HG03139 (cell line): ENCODE measurements at regions not wholly inside any gene's neighbourhood (a gene's known extent, or its start where the extent isn't known, plus 50 kb on each side); places are given as distances from the start of the nearest gene placed in this dataset.
"Not testable (repeated sequence)": the region's sequence is repeated elsewhere in the genome, so short reads cannot be mapped to it uniquely, and the experiment has no call there.

Experiments used
- ATAC-seq: cut with Tn5 transposase; IDR thresholded peaks from one replicate; pipeline ENCODE4 v1.9.1; 2021; ENCODE audit not compliant: unreplicated experiment

DNA sequence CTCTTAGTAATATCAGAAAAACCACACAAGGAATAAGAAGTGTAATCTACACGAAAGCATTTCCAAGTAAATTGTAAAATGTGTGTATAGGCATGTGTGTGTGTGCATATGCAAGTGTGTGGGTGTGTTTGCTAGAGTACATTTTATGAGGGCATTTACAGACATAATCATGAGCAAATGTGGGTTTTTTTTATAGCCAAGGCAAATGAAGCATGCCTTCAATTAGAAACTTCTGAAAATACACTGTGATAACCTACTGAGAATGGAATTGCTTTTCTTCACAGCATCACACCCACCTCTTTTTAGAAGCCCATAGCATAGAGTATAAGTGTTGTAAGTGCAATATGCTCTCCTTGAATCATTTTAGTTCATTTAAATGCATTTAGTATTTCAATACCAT lies 1721.1 kb downstream of the GRIK2 start:
- no peak for ATAC-seq

DNA sequence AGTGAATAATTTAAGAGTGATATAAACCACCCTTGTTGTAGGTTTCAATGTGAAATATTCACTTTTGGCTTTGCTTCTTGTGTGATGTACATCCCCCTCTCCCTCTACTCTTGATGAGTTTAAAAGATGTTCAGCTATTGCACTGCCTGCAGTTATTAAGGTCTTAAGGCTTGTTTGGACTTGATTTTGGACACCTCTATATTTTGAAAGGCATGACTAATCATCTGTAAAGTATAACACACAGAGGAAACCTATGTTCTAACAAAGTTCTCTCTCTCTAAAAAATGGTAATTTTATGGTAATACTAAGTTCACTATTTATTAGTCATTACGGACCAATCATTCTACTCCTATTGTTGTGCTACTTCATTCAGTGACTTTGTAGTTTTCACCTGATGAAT lies 1719.9 kb downstream of the GRIK2 start:
- ATAC-seq: no peak

GRCh38 chr6:103107985-103108384 lies 1714.5 kb downstream of the GRIK2 start:
- ATAC-seq: no peak

DNA sequence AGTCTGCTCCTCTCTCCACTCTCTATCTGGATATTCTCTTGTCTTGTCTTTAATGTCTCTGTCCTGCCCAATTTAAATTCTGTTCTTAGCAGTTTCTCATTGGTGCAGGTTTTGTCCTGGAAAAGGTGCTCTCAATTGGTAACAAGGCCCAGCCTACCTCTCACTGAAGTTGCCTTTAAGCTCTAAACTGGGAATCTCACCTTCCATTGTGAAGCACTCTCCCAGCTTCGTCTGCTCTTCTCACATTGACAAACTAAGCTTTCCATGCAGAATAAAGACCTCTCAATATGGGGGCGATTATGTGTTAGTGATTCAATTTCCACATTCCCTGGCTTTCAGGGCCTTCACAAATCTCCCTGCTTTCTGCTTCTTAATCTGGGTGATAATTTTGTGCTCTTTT lies 1712.2 kb downstream of the GRIK2 start:
- no peak for ATAC-seq

DNA sequence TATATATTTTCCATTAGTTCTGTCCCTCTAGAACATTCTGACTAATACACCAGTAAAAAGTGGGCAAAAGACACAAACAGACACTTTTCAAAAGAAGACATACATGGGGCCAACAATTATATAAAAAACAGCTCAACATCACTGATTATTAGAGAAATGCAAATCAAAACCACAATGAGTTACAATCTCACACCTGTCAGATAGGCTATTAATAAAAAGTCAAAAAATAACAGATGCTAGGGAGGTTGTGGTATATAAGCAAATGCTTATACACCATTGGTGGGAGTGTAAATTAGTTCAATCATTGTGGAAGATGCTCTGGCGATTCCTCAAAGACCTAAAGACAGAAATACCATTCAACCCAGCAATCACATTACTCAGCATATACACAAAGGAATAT lies 1707.8 kb downstream of the GRIK2 start:
- ATAC-seq: no peak

DNA sequence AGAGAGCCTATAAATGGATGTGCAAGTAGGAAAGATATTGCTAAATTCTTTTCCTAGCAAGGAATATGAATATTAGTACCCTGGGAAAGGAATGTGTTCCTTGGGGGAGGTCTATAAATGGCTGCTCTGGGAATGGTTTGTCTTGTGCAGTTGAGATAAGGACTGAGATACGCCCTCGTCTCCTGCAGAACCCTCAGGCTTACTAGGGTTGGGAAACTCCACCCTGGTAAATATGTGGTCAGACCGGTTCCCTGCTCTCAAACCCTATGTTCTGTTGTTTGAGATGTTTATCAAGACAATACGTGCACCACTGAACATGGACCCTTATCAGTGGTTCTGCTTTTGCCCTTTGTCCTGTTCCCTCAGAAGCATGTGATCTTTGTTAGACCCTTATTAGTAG lies 1698.9 kb downstream of the GRIK2 start:
- ATAC-seq: not testable (repeated sequence)

GRCh38 chr6:103085801-103086200 lies 1692.3 kb downstream of the GRIK2 start:
- no peak for ATAC-seq

DNA sequence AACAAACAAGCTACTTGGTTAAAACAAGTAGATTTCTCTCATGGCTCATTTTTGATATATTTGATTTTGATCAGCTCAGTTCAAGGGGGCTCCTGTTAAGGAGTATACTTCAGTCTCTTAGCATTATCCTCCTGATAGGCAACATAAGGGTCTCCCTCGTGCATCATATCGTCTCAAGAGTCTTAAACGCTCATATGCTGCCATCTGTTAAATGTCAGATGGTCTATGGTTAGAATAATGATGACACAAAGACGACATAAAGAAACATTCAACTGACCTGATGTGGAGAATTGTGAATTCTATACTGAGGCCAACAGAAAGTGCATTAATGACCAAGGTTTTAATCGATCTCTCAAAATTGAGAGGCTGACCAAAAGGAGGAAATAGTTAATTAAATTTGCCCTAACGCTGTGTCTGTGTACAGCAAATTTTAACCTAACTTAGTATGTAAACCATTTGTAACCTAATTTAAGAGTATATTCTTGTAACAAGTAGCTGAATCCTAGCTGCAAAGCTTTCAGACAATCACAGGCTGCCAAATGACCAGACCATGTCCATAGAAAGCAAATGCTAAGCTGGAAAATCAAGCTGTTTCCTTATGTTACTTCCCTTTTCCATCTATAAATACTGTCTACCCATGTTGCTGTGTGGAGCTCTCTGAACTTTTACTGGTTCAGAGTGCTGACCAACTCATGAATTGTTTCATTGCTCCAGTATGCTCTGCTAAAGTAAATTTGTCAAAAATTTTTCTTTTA lies 1688.5 kb downstream of the GRIK2 start:
- ATAC-seq: no peak

- no peak for ATAC-seq
Measured at GRCh38 chr6:103081126-103081525, 1687.6 kb downstream of the GRIK2 start.

GRCh38 chr6:103080497-103080896 lies 1687.0 kb downstream of the GRIK2 start:
- ATAC-seq: no peak

GRCh38 chr6:103079867-103080266 lies 1686.4 kb downstream of the GRIK2 start:
- ATAC-seq: no peak

DNA sequence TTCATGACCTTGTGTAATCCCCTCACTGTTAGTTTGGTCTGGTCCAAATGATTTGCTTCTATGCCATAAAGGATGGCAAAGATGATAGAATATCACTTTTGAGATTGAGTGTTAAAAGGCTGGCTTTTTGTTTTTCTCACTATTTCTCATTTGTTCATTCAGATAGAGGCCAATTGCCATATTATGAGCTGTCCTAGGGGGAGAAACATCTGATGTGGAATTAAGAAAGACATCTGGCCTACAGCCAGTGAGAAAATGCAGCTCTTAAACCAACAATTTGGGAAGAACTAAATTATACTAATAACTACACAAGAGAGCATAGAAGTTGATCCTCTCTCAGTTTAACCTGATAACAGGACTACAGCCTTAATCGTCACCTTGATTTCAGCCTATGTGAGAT lies 1668.6 kb downstream of the GRIK2 start:
- no peak for ATAC-seq

GRCh38 chr6:103047567-103047966 lies 1654.1 kb downstream of the GRIK2 start:
- ATAC-seq: no peak

- no peak for ATAC-seq
Measured at GRCh38 chr6:103042336-103042735, 1648.8 kb downstream of the GRIK2 start.

GRCh38 chr6:103036846-103037245 lies 1643.3 kb downstream of the GRIK2 start:
- ATAC-seq: no peak

DNA sequence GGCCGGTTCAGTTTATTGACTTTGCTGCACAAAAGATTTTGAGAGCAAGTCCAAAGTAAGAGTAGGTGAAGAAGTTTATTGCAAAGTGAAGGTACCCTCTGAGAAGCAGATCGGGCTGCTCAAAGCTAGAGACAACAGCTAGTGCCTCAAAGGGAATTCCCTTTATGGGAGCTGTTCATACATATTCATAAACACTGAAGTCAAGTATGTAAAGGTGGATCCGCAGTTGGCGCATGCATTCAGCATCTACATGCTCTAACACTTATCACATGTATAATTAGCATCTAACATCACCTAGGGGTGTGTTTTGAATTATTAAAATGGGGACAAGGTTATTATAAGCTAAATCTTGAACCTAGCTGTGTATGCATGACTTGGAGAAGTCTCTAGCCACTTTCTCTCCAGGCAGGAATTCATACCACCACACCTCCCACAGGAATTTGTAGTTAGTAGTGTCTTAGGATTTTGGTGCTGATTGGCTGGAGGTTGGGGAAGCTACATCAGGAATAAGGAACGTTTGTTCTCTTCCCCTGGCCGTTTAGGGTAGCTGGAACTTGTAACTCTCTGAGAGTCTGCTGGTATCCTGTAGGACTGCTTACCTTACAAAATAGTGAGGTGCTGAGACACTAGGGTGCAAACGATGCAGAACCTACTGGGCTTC lies 1633.9 kb downstream of the GRIK2 start:
- no peak for ATAC-seq

DNA sequence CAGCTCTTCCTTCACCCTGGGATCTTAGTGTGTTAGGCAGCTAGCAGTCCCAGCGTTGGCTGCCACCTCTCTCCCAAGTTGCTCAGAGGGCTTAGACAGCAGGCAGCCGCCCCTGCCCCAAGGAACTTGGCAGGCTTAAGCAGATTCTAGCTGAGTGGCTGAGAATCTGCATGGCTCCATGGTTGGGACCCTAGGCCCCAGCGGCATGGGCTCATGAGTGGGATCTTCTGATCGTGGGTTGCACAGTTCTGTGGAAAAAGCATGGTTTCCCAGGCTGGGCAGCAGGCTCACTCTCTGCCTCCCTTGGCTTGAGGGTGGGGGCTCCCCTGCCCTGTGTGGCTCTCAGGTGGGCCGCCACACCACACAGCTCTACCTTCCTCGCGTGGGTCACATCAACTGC lies 1624.9 kb downstream of the GRIK2 start:
- ATAC-seq: no peak

DNA sequence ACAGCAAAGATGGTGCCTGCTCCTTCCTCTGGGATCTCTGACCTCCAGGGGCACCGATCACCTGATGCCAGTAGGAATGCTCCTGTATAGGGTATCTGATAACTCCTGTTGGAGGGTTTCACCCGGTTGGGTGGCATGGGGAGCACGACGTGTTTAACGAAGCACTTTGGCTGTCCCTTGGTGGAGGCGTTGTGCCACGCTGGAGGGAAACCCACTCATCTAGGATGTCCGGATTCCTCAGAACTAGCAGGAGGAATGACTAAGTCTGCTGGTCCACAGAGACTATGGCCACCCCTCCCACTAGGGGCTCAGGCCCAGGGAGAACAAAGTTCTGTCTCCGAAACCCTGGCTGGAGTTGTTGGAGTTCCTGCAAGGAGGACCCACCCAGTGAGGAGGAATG lies 1624.4 kb downstream of the GRIK2 start:
- ATAC-seq: no peak

GRCh38 chr6:103011605-103012004 lies 1618.1 kb downstream of the GRIK2 start:
- ATAC-seq: no peak

DNA sequence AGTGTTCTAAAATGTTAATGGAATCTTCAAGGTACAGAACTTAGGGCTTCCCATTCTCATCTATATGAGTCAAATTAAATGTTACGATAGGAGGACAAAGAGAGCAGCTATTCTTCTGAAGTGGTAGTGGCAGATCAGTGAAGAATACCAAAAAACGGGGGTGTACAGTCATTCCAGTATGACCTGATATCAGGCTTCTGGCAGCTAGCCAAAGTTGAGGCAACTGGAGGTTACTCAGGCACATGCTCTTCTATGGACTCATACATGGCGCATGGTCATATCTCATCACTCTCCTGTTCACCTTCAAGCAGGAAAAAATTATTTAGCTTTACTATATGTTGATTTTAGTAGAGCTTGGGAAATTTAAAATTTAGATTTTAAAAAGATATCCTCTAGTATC lies 1608.8 kb downstream of the GRIK2 start:
- no peak for ATAC-seq

DNA sequence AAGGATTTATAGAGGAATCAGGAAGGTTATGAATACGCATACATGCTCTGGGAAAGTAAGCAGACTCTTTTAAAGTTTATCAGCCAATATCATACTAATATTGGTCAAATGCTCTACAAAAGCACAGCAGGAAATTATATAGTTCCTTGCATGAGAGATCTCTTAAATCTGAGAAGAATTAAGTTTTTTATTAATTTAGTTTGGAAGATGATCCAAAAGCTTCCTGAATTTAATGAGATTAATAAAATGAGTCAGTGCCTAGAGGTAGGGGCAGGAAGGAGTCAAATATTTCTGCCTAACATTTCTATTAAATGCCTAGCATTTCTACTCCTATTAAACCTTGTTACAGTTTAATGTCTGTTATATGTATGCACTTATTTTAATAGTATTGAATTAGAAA lies 1608.2 kb downstream of the GRIK2 start:
- no peak for ATAC-seq

DNA sequence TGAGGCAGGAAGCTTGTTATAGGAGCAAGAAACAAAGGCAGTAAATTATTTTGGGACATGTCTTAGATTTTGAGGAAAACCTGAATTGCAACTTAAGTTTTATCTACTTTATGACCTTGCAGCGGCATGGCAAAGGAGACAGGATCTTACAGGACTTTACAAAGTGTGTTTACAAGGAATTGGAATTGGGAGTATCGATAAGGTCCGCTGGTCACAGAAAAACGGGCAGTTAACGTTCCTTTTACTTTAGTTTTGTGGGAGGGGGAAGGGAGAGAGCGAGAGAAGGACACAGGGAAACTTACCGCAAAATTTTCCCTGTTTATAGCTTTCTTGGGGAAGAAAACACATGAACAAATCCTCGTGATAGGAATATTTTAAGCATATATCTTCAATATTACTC lies 1607.2 kb downstream of the GRIK2 start:
- ATAC-seq: no peak

GRCh38 chr6:102995491-102995890 lies 1602.0 kb downstream of the GRIK2 start:
- ATAC-seq: no peak
